Sigmoid colon (tissue), 4 donors: ENCODE measurements at regions not wholly inside any gene's neighbourhood (a gene's known extent, or its start where the extent isn't known, plus 50 kb on each side); places are given as distances from the start of the nearest gene placed in this dataset.

Experiments
- EP300 ChIP-seq, 4 donors: sonication (generic); formaldehyde crosslinking; IDR thresholded peaks; one replicate each; pipeline ENCODE4 v1.6.1; 2017; ENCODE audit warnings: antibody characterized with exemption in 4 of 4
- POLR2AphosphoS5 ChIP-seq, 4 donors: sonication (generic); formaldehyde crosslinking; IDR thresholded peaks; one replicate each; pipeline ENCODE4 v1.6.1; 2017; ENCODE audit warnings: antibody characterized with exemption in 4 of 4

- TF ChIP-seq POLR2AphosphoS5 (IDR thresholded peaks at IDR 0.05) (no peak), EP300 (IDR thresholded peaks at IDR 0.05) (no peak)
Observed at GRCh38 chr12:105841840-105842239, 296.9 kb downstream of the NUAK1 start.
